ENCODE measurements at regions not wholly inside any gene's neighbourhood (a gene's known extent, or its start where the extent isn't known, plus 50 kb on each side); places are given as distances from the start of the nearest gene placed in this dataset.
A peak's percentile ranks its signal among the peaks of the same experiment; 100 is the strongest.

GRCh38 chr1:56019472-56019871 lies 559.9 kb downstream of the PLPP3 start:
- no peak for DNase-seq

- no peak for DNase-seq
These were observed 562.0 kb downstream of the PLPP3 start for GRCh38 chr1:56017336-56017735.

- no peak for DNase-seq
These were observed 575.5 kb downstream of the PLPP3 start for GRCh38 chr1:56003846-56004245.

- DNase-seq = no peak
These were observed 577.1 kb downstream of the PLPP3 start for GRCh38 chr1:56002231-56002630.

DNA sequence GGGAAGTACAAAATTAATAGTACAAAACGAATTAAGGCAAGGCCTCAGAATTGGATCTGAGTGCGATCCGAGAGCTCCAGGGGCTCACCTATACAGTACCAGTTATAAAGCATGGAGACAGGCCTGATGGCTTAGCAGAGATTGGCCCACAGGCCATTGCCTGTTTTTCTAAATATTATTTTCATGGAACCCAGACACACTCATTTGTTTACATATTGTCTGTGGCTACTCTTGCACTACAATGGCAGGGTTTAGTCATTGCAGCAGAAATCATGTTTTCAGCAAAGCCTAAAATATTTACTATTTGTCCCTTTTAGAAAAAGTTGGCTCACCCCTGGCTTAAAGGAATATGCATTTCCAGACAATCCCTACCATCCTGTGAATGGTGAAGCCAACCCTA lies 578.9 kb downstream of the PLPP3 start:
- no peak for DNase-seq

DNA sequence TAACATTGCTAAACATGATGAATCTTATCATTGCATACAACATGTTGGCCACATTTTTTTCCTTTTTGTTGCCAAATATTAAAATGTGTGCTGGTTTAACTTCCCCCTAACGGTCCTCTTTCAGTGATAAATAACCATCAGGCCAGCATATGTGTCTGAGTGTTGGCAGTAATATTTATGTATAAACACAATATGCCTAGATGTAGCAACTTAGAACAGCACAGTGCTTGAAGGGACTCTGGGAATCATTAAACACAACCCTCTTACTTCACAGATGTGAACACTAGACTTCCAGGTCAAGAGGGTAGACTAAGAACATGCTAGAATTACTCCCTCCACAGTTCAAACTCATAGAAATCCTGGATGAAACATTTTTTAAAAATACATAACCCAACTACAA lies 581.8 kb downstream of the PLPP3 start:
- peak; percentile 22 for DNase-seq

- DNase-seq = no peak
These were observed 585.6 kb downstream of the PLPP3 start for GRCh38 chr1:55993646-55994318.

- no peak for DNase-seq
These were observed 589.4 kb downstream of the PLPP3 start for GRCh38 chr1:55990007-55990406.

DNA sequence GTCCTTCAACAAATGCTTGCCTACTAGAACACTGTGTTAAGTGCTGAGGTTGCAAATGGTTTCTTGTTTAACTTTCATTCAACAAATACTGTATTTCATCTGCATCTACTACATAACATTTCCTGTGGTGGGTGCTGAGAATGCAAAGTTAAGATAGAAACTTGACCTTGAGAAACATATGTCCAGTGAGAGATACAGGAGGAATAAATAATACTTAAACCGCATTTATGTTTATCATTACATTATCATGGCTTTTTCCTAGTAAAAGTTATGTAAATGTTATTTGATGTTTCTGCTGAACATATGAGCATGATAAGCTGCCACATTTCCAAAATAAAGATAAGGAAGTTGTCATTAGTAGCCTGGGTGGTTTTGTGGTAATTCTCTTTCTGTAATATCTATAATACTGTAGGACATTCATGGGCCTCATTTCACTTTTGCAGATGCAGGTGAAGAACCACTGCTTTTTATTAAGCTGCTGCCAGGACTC lies 590.4 kb downstream of the PLPP3 start:
- no peak for DNase-seq

GRCh38 chr1:55987491-55988249 lies 591.7 kb downstream of the PLPP3 start:
- no peak for DNase-seq

DNA sequence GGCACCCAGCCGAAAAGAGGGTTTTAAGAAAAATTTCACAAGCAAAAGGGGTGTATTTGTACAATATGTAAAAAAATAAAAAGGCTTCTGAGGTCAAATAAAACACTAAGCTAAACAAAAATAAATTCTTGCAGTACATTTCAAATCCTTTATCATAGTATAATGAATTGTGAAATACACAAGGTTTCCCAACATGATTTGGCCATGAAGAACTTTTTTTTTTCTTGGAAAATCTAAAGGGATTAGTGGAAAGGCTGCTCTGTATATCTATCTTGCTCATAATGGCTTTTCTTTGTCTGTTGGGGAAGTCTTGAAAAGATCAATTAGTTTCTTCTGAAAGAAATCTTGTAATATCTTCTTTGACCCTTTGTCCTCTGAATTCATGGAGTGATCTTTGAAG lies 593.4 kb downstream of the PLPP3 start:
- DNase-seq = no peak

- no peak for DNase-seq
These were observed 598.2 kb downstream of the PLPP3 start for GRCh38 chr1:55981010-55981650.

GRCh38 chr1:55980582-55980981 lies 598.8 kb downstream of the PLPP3 start:
- DNase-seq = no peak

GRCh38 chr1:55974714-55975441 lies 604.5 kb downstream of the PLPP3 start:
- peak; percentile 4 for DNase-seq

DNA sequence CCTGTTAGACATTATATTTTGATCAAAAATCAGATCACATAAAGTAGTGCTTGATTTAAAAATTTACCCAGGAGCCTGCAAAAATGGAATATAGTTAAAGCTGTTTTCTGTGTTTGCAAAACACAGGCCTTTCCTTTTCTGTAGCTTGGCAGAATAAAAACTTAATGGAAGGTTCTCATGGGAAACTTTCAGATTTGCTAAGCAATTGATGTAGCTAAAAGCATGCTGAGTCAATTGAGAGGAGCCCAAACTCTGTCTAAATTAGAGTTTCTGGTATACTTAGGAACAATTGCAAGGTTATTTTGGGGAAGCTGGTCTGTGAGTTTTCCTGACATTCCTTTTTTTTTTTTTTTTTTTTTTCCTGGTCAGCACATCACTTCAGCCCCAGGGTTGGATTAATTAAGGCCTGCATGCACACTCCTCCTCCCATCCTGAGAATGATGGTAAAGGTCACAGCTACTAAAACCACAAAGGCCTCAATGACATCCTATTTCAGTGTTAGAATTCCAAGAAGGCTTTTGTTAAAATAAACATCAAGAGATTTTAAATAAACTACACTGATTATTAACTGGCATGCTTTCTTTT lies 608.7 kb downstream of the PLPP3 start:
- no peak for DNase-seq

- DNase-seq = no peak
These were observed 610.0 kb downstream of the PLPP3 start for GRCh38 chr1:55969322-55969721.

DNA sequence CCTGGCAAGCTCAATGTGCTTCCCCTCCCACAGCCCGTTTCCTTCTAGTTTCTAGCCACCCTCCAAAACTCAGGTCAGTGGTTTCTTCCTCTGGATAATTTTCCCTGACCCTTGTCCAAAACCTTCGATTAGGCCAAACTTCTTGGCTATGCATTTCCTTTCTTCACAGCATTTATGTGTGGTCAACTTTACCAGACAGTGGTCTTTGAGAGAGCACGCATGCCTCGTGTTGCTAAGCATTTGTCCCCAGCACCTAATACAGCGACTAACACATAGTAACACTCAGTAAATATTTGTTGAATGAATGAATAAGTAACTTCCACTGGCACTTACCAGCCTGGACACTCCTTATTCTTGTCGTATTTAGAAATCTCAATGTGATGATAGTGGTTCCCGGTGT lies 610.7 kb downstream of the PLPP3 start:
- DNase-seq = no peak

DNA sequence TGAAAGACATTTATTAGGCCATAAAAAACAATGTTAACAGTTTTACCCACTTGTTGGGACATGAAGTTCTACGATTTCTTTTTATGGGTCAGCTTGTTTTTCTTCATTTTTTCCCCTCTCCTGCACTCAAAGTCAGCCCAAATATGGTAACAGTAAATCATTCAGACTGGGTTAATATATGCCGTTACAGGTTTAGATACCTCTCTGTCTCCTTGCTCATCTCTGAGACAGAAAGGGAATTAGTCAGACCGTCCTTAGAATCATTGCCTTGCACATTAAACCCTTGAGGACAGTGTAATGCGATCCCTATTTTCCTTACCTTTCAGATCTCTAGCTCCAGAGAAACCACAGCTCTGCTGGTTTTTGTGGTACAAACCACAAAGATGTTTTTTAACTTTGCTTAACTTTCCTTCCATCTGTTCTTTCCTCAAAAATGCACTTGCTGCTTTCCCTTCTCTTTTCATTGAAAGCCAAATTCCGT lies 613.3 kb downstream of the PLPP3 start:
- no peak for DNase-seq

- DNase-seq = no peak
These were observed 616.9 kb downstream of the PLPP3 start for GRCh38 chr1:55962472-55962871.

DNA sequence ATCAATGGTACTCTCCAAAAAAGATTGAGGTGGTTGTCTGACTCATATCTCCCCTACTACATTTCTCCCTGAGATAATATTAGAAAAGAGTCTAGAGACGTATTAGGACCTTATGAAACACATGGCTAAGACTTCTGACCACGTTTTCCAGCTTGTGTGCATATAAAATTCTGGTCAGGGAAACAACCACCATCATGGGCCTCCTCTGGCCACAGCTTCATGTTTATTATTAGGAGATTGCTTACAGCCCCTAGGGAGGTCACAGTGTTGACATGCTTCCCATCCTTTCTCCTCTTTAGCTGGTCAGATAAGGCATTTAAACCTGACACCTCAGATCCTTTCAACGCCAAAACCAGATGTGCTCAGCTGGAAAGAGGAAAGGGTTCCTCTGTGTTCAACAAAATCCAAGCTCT lies 620.2 kb downstream of the PLPP3 start:
- no peak for DNase-seq

GRCh38 chr1:55958498-55958897 lies 620.9 kb downstream of the PLPP3 start:
- DNase-seq = no peak

DNA sequence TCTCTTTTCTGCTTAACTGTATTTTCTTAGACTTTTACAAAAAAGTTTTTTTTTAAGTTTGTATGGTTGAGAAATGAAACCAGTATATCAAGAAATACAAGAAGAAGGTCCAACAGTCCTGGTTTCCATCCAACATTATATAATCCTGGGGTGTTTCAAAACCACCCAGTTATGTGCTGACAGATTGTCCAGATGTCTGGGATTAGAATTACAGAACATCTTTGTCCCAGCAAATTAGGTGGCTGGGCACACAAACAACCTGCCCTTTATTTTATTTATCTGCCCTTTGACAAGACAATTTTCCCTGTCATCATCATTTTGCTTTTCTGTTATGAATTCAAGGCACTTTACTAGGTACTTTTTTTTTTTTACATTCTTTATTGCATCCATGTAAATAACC lies 622.1 kb downstream of the PLPP3 start:
- DNase-seq = no peak

Data from NCI-H446 treated with DMSO at 0.1 percent for 48 hours (cell line).